HG03139 (cell line): ENCODE measurements at regions not wholly inside any gene's neighbourhood (a gene's known extent, or its start where the extent isn't known, plus 50 kb on each side); places are given as distances from the start of the nearest gene placed in this dataset.

ENCODE experiments used
- ATAC-seq: cut with Tn5 transposase; IDR thresholded peaks from one replicate; pipeline ENCODE4 v1.9.1; 2021; ENCODE audit not compliant: unreplicated experiment

DNA sequence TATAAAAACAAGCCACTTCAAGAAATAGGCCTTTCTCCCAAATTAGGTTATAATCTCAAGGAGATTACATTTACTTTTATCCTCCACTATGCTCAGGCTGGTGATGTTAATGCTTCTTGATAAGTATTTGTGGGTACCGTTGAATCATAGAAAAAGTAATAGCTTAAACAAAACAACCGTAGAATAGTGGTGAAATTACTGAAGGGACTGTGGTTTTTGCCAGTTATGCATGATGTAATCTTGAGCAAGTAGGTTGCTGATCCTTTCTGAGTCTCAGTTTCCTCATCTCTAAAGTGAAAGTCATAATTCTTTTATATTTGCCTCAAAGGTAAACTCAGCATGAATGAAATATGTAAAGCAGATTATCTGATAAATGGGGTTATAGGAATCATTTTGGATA is 187.3 kb upstream of the JAG1 start:
- ATAC-seq: no peak

DNA sequence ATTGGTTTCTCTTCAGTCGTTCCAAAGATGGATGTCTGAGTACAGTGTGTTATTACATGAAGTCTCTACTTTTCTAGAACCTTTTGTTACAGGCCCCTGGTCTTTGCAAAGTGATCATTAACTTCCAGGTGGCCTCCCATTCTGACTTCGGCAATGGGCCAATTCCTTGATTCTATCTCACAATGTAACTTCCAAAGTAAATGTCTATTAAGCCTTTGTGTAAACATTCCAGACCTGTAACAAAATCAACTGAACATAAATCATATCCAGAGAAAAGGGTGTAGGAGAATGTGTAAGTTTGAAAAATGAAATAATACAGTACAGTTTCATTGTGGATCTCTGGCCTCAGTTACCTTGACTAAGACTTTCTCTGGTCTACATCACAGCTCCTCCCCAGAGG is 187.8 kb upstream of the JAG1 start:
- no peak for ATAC-seq

- ATAC-seq: no peak
These were observed 189.7 kb upstream of the JAG1 start for GRCh38 chr20:10863337-10864060.

GRCh38 chr20:10864076-10864672 is 190.4 kb upstream of the JAG1 start:
- ATAC-seq: no peak

GRCh38 chr20:10868299-10868698 is 194.5 kb upstream of the JAG1 start:
- no peak for ATAC-seq

- ATAC-seq: no peak
These were observed 199.2 kb upstream of the JAG1 start for GRCh38 chr20:10873026-10873425.

GRCh38 chr20:10875653-10876052 is 201.9 kb upstream of the JAG1 start:
- ATAC-seq: no peak

DNA sequence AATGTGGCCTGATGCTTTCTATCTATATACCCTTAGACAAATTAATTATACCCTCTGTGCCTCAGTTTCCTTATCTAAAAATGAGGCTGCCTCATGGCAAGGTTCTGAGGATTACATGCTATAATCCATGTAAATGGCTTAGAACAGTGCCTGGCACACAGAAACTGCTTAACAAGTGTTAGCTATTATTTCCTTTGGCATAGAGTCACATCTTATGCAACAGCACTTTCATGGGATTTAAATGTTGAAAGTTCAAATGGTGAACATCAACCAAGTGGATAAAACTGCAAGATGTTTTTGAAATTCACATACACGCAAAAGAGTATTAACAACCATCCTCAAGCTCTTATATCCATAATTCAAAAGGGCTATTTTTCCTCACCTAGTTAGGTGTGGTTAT is 202.8 kb upstream of the JAG1 start:
- ATAC-seq: no peak

DNA sequence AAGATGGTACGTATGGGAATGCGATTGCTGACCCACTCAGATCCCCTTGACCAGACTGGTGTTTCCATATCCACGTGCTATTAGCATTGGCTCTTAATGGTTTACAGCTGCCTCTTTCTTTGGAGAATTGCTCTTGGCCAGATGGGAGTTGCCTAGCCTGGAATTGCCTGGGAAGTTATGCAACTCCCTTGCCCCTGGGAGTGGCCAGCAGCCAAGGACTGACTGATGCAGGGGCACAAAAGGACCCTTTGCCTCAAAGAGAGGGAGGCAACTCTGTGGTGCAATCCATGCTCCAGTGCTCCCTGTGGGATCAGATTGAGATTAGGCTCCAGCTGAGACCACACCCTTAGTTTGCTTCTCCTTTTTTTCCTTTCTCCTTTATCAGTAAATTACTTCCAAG is 203.5 kb upstream of the JAG1 start:
- no peak for ATAC-seq

DNA sequence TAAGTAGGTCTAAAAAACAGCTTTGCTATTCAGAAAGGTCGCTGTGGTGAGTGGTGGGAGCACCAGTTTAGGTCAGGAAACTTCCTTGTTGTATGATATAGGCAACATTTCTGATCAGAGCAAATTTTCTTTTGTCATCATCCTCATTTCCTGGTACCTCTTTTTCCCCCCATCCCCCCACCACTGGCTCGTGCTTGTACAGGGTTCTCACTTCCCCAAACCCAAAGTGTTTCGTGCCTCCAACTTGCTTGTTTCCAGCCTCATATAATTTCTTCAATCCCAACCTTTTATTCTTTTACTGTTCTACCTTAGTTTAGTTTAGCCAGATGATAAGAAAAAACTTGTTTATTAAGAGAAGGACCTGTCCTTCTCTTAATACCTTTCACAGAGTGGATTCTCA is 209.4 kb upstream of the JAG1 start:
- no peak for ATAC-seq

DNA sequence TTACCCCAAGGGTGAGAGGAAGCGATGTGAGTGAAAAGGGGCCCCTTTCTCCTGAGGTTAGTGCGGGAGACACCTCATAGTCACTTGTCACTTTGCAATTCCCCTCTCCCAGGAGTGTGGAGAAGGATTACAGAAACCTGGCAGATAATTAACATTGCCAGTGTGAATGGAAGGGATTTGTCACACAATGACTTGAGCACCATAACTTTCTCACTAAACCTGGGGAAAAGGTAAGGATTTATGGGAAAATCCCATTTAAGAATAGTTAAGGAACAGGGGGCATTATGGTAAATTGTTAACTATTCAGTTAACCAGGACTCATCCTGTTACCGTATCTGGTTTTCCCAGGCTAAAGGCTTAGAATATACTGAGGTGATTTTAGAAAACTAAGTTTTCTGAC is 219.5 kb upstream of the JAG1 start:
- ATAC-seq: no peak

DNA sequence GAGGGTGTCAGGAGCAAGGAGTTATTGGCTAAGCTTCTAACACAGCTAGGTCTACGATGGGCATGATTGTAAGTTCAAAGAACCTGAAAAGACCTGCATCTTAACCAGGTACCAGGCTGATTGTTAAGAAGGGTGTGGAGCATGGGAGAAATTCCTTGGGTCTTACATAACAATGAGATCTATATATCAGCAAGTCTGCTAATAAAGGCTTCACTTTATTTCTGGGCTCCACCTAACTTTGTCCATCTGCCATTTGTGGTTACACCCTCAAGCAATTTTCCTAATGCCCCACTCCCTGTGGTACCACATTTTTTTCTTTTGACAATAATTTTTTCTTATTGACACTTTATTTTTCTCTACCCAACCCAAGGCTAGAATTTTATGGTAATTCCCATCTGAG is 223.5 kb upstream of the JAG1 start:
- ATAC-seq: no peak

DNA sequence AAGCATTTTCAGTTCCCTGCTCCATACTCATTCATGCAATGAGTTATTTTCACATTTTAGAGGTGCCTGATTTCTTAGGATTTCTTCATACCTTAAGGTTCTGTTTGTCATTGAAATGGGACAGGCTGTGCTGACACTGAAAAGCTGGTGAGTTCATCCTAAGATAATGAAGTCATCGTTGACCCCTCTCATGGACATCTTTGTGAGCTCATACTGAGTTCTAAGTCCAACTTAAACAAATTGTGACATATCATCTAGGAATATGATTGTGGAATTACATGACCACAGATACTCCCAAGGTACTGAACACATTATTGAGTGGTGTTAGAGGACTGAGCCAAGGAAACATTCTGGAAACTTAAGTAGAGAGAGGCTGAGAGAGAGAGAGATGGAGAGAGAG is 224.8 kb upstream of the JAG1 start:
- ATAC-seq: no peak

DNA sequence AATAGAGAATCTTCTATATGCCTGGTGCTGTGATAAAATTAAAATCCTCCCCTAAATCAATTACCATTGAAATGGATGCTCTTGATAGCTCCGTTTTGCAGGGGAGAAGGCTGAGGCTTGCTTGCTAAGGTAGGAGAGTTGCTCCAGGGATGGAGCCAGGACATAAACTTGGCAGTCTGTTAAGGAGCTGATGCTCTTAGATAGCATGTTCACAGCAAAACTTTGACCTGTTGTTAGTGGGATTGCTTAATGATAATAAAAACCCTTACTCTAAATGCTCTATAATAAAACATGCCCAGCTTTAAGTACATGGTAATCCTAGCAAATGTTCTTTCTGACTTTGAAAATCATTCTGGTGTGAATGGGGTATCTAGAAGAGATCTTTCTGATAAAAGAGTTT is 228.4 kb upstream of the JAG1 start:
- ATAC-seq: no peak

- ATAC-seq: no peak
These were observed 228.9 kb upstream of the JAG1 start for GRCh38 chr20:10902576-10903282.

- ATAC-seq: no peak
These were observed 233.0 kb upstream of the JAG1 start for GRCh38 chr20:10906834-10907233.

- no peak for ATAC-seq
These were observed 236.0 kb upstream of the JAG1 start for GRCh38 chr20:10909803-10910202.

DNA sequence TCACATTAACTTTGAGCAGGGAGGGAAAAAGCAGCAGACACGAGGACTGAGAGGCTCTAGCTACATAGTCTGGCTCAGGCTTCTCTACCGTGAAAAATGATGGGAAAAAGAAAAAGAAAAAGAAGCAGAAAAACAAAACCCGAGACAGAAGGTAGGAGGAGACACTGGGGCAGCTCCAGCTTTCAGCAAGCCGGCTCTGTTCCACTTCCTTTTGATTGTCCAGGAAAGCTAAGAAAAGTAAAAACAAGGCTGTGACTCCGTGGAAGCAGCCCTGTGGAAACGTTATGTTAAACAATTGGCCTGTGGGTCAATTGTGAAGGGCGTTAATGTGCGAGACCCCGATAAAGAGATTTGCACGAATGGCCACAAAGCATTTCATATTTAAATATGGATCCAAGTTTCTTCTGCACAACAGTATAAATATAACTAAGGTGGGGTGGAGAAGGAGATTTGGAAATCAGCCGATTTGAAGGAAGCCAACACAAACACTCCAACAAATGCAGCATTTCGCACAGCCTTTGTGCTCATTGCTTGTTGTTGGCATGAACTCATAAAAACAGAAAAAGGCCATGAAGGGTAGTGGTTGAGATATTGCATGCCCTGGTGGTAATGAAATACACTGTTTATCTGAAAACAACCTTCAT is 236.9 kb upstream of the JAG1 start:
- ATAC-seq: no peak

GRCh38 chr20:10911298-10911697 is 237.5 kb upstream of the JAG1 start:
- ATAC-seq: no peak

DNA sequence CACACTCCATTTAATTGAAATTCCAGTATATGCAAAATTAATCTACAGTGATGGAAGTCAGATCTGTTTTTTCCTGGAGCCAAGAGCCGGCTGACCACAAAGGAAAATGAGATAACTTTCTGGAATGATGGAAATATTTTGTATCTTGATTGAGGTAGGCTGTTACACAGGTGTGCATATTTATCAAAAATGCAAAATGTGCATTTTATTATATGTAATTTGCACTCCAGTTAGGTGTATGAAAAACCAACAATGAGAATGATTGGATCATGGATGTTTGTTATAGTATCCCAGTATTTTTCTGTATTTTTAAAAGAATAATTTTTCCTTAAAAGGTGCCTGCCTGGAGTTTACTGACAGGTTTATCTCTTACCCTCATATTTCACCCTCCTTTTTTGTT is 242.0 kb upstream of the JAG1 start:
- no peak for ATAC-seq

DNA sequence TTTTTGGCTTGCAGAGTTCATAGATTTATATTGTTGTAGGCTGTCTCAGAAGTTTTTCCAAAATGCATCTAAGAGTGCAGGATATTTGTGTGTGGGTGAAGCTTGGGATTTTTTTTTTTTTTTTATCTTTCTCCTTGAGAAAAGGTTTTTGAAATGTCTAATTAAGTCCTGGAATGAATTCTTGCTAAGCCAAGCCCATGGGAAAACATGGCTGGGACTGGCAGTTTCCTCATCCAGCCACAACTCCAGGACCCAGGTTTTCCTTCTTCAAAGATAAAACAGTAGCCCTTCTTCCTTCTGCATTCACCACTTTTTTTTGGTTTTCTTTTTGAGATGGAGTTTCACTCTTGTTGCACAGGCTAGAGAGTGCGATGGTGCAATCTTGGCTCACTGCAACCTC is 242.5 kb upstream of the JAG1 start:
- ATAC-seq: no peak

GRCh38 chr20:10917826-10918225 is 244.0 kb upstream of the JAG1 start:
- no peak for ATAC-seq
